SJCRH30 (cell line): ENCODE measurements at regions not wholly inside any gene's neighbourhood (a gene's known extent, or its start where the extent isn't known, plus 50 kb on each side); places are given as distances from the start of the nearest gene placed in this dataset.
"Not testable (repeated sequence)": the region's sequence is repeated elsewhere in the genome, so short reads cannot be mapped to it uniquely, and the experiment has no call there.

Source experiments
- DNase-seq, 2 experiments: peaks; one replicate each; pipeline ENCODE4 v3.0.0-alpha.2; 2015 to 2020
- H3K27ac ChIP-seq: fragments of 250-450 bp; sonication (Bioruptor Pico); 2 replicates; pipeline ENCODE4 v1.5.1; 2020; ENCODE audit warnings: mild to moderate bottlenecking, moderate library complexity
- H3K27me3 ChIP-seq: fragments of 250-450 bp; sonication (Bioruptor Pico); 2 replicates; pipeline ENCODE4 v1.5.1; 2020; ENCODE audit warnings: mild to moderate bottlenecking, moderate library complexity
- H3K36me3 ChIP-seq: fragments of 250-450 bp; sonication (Bioruptor Pico); 2 replicates; pipeline ENCODE4 v1.5.1; 2020; ENCODE audit warnings: mild to moderate bottlenecking, moderate library complexity
- H3K4me1 ChIP-seq: fragments of 250-450 bp; sonication (Bioruptor Pico); 2 replicates; pipeline ENCODE4 v1.5.1; 2020; ENCODE audit warnings: mild to moderate bottlenecking, moderate library complexity
- H3K4me3 ChIP-seq: fragments of 250-450 bp; sonication (Bioruptor Pico); 2 replicates; pipeline ENCODE4 v1.5.1; 2020; ENCODE audit warnings: mild to moderate bottlenecking, moderate library complexity
- H3K9me3 ChIP-seq: fragments of 250-450 bp; sonication (Bioruptor Pico); replicated peaks from 2 replicates; pipeline ENCODE4 v1.5.1; 2020; ENCODE audit warnings: mild to moderate bottlenecking, moderate library complexity

DNA sequence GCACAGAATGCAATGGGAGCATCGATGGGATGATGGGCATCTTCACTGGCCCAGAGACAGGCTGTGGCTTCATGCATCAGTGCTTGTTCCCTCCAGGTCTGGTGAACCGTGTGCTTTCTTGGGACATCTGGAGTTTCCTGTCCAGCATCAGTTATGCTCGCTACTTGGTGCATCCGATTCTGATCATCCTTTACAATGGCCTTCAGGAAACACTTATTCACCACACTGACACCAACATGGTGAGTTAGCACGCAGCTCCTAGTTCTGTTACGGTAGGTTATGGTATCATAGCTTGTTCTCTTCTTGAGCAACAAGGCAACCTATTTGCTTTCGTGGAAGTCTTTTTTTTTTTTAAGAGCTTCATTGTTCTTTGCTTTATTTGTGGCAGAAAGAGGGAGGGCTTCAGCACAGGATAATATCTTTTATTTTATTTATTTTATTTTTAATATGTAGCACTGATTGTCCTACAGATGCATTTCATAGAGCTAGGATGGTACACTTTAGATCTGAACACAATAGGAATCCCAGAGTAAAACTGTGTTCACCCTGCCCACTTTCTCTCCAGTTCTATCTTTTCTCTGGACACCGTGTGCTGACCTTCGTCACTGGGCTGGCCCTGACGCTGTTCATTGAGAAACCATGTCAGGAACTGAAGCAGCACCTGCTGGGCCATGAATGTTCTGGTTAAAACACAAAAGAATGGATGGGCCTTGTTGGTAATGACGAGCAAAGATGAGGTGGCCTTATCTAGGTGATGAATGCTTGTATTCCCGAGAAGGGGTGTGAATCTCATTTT, 71.2 kb upstream of the SEC11C start:
- H3K9me3 ChIP-seq = no peaks in the 10 kb centered on the region
- DNase-seq = no peak
- no peaks in the 10 kb centered on the region for H3K4me1 ChIP-seq
- H3K4me3 ChIP-seq = no peak overlapping the region
- H3K27ac ChIP-seq = no peak overlapping the region
- no peaks in the 10 kb centered on the region for H3K36me3 ChIP-seq
- H3K27me3 ChIP-seq = no peaks in the 10 kb centered on the region

DNA sequence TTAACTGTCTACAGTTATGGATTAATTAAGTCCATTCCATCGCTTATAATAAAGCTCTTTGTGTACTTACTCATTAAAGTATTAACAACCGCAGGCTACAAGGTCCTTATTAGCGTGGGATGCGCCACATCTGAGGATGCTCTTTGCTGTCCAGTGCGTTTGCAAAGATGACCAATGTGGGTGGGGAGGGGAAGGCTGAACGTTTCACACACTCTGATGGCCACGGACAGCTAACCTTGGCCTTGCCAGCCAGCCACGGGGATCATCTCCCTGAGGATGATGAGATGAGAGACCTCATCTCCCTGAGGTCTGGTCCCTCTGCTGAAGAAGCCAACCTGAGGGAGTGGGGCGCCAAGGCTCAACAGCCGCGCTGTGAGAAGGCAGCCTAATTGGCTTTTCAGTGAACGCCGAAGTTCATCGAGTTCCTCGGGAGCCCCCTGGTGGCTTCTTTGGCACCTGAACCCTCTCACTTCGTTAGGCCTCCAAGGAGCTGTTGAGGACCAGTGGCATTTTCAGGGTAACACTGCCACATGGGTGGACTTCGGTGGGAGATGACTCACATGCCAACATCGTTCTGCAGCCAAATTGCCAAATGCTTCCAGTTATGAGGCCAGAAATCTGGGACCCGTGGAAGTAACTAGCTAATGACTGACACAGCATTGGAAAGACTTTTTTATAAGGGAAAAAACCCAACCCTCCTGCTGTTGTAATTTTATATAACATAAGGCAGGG, 69.3 kb upstream of the SEC11C start:
- Histone ChIP-seq H3K9me3 (no peaks in the 10 kb centered on the region), H3K36me3 (no peaks in the 10 kb centered on the region), H3K27ac (no peak overlapping the region), H3K27me3 (no peaks in the 10 kb centered on the region), H3K4me3 (no peak overlapping the region), H3K4me1 (no peaks in the 10 kb centered on the region)
- DNase-seq = peak; percentile 74 to 87

DNA sequence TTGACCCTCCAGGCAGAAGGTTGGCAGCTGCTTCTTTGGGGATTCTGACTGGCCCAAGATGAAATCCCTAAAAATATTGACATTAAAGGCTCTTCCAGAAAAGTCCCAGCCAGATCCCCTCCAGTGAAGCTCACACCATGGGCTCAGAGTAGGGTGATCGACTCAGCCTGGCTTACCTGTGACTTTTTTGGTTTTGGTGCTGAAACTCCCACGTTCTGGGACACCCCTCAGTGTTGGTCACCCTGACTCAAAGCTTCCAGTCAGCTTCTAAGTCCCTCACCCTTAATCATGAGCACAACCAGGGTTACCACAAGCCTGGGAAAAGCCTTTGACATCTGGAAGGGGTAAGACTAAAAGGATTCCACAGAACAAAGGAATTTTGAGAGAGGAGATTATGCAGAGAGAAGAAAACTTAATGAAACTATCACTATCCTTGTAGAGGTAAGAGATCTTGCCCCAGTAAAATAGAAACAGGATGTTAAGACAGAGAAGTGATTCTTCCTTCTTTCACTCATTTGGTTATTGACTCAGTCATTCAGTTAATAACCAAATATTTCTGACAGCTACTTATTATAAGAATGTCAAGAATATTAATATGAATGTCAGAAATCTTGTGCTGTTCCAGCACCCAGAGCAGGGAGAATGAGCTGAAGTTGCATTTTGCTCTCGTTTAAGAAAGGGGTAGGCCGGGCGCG, 66.8 kb upstream of the SEC11C start:
- H3K9me3 ChIP-seq = no peaks in the 10 kb centered on the region

DNA sequence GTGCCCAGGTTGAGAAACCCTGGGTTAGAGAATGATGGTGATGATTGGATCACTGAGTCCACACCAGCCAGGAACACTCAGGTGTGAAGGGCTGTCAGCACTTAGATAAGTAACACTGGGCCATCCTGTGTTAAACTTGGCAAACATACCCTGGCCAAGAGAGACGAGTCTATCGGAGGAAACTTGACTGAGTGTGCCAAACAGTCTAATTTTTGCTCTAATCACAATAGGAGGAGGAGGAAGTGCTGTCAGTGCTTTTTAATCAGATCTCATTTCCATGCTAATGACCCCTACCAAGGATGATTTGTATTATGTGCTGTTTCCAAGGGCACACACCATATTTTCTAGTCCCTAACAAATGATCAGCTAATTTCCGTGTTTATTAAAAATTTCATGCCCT, 63.8 kb upstream of the SEC11C start:
- H3K27ac ChIP-seq = no peak overlapping the region
- no peak overlapping the region for H3K4me3 ChIP-seq

More for the DNA sequence above, 66.8 kb upstream of the SEC11C start:
- DNase-seq = no peak
- H3K36me3 ChIP-seq = no peaks in the 10 kb centered on the region
- H3K4me1 ChIP-seq = no peaks in the 10 kb centered on the region
- H3K27me3 ChIP-seq = no peaks in the 10 kb centered on the region
- no peak overlapping the region for H3K4me3 ChIP-seq
- no peak overlapping the region for H3K27ac ChIP-seq

DNA sequence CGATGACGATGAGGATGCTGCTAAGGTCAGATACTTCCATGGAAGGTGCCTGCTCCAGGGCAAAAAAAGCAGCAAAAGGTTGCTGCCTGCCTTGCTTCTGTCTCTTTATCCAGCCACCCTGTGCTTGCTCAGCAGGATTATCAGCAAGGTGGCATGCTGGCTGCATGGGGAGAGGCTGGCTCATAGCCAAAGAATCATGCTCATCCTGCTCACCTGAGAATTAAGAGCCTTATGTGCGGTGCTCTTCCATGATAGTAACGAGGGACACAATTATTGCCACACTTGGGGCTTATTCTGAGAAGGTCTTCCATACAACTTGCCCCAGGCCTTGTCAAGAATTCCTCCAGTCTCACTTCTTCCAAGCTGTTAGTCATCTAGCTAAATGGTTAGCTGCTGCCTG, 60.4 kb upstream of the SEC11C start:
- H3K27ac ChIP-seq = no peak overlapping the region
- H3K36me3 ChIP-seq = no peaks in the 10 kb centered on the region
- no peak for DNase-seq
- H3K4me3 ChIP-seq = no peak overlapping the region
- no peaks in the 10 kb centered on the region for H3K4me1 ChIP-seq
- no peaks in the 10 kb centered on the region for H3K9me3 ChIP-seq
- H3K27me3 ChIP-seq = no peaks in the 10 kb centered on the region

More for the DNA sequence above, 63.8 kb upstream of the SEC11C start:
- H3K9me3 ChIP-seq = no peaks in the 10 kb centered on the region
- no peaks in the 10 kb centered on the region for H3K36me3 ChIP-seq
- no peak for DNase-seq
- no peaks in the 10 kb centered on the region for H3K4me1 ChIP-seq
- H3K27me3 ChIP-seq = no peaks in the 10 kb centered on the region

DNA sequence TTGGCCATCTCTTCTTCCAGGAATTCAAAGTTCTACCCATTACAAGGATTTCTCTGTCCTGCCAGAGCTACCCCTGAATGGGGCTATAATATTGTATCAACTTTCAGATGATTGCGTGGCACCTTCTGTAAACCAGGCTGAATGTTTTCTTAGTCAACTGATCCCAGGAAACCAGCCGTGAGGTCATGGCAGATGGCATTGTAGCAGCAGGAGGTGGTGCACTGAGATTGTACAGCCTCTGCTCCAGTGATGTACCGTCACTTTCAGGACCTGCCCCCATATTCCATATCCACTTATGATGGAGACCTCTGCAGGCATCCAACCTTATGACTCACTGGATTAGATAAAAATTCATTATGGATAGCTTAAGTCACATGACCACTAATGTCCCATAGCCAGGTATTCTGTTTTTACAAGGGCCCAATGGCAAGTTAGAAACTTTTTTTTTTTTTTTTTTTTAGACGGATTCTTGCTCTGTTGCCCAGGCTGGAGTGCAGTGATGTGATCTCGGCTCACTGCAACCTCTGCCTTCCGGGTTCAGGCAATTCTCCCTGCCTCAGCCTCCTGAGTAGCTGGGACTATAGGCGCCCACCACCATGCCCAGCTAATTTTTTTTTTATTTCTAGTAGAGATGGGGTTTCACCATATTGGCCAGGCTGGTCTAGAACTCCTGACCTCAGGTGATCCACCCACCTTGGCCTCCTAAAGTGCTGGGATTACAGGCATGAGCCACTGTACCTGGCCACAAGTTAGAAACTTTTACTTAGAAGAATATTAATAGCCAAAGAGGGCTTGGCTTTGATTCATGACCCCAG, 59.8 kb upstream of the SEC11C start:
- H3K9me3 ChIP-seq, H3K27me3 ChIP-seq, H3K27ac ChIP-seq, H3K4me3 ChIP-seq, H3K4me1 ChIP-seq, H3K36me3 ChIP-seq: not testable (repeated sequence)
- DNase-seq = peak; percentile 36 to 48

DNA sequence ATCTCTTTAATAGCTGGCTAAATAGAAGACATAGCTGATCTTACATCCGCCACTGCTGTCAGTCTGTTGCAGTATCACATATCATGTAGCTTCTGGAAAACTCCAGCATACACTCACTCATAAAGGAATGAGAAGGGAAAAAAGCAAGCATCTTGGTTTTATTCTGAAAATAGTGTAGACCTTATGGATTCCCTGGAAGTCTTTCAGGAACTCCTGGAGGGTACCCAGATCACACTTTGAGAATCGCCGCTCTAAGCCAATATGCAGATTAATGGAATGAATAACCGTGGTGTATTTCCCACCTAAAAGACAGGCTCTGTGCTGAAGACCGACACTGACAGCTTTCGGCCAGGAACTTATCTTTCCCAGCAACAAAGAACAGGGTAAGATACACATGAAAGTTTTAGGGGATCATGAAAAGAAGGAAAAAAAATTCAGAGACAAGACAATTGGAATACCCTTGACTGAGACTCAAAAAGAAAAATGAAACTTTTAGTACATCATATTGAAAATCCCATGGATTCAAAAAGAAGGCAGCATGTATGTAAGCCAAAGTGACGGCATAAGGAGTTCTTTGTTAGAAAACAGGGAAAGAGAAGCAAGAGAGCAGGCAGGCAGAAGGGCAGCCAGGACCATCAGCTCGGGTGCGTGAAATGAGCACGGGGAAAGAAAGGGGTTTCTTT, 56.4 kb upstream of the SEC11C start:
- Histone ChIP-seq H3K4me3 (no peak overlapping the region), H3K27me3 (no peaks in the 10 kb centered on the region), H3K4me1 (no peaks in the 10 kb centered on the region), H3K9me3 (no peaks in the 10 kb centered on the region), H3K27ac (no peak overlapping the region), H3K36me3 (no peaks in the 10 kb centered on the region)
- DNase-seq = no peak

DNA sequence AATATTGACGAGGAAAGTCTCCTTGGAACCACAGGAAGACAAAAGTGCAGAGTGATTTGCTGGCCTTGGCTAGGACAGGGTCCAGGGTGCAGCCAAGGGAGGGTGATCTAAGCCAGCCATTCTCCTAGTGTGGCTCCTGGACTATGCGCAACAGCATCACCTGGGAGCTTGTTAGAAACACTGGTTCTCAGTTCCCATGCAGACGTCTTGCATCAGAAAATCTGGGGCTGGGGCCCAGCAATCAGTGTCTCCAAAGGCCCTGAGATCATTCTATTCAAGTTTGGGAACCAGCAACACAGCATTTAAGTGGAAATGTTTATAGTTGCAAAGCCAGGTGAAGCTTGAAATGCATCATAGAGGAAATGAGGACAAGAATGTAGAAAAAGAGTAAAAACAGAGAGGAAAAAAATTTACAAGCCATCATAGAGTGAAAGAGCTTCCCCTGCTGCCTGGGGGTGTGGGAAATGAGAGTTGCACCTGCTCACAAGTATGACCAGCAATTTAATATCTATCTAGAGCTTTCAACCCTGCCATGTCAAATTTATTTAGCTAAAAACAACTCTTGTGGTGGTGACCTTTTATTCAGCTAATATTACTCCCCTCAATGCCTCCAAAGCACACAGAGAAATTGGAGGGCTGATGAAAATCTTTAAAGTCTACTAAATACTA, 54.4 kb upstream of the SEC11C start:
- no peaks in the 10 kb centered on the region for H3K9me3 ChIP-seq

DNA sequence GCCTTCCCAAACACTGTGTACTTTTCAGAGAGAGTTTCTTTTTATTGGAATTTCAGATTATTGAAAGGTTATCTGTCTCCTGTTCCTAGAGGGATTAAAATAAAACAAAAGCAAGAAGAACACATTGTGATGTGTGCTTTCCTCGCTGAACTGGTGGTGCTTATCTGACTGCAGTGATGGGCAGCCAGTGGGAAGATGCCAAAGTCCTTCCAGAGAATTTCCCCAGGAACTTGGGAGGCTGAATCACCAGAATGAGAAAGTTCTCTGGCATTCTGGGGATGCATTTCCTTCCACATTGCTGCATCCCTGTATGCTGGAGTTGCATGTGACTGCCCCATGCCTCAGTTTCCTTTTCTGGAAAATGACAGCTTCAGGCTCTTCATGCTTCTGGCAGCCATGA, 53.9 kb upstream of the SEC11C start:
- Histone ChIP-seq H3K9me3 (no peaks in the 10 kb centered on the region), H3K4me1 (no peaks in the 10 kb centered on the region), H3K27ac (no peak overlapping the region), H3K27me3 (no peaks in the 10 kb centered on the region), H3K36me3 (no peaks in the 10 kb centered on the region), H3K4me3 (no peak overlapping the region)
- DNase-seq = no peak

More for the DNA sequence above, 54.4 kb upstream of the SEC11C start:
- no peak for DNase-seq
- Histone ChIP-seq H3K36me3 (no peaks in the 10 kb centered on the region), H3K27ac (no peak overlapping the region), H3K4me3 (no peak overlapping the region), H3K4me1 (no peaks in the 10 kb centered on the region), H3K27me3 (no peaks in the 10 kb centered on the region)

DNA sequence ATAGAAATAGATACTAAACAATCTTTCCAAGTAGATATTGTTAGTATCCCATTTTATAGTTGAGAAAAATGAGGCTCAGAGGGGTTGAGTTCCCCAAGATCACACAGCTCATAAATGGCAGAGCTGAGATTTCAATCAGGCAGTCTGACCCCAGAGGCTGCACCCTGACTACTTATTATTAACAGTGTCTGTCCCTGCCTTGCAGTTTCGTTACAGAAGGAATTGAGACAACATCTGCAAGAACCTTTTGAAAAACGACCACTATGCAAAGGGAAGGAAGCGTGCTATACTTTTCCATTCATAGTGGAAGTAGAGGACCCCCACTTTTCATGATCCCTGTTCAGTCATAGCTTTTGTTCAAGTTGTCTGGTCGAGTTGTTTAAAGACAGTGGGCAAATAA, 53.2 kb upstream of the SEC11C start:
- Histone ChIP-seq H3K9me3 (no peaks in the 10 kb centered on the region), H3K27ac (no peak overlapping the region), H3K27me3 (no peaks in the 10 kb centered on the region), H3K4me3 (no peak overlapping the region), H3K4me1 (no peaks in the 10 kb centered on the region), H3K36me3 (no peaks in the 10 kb centered on the region)
- DNase-seq = no peak

DNA sequence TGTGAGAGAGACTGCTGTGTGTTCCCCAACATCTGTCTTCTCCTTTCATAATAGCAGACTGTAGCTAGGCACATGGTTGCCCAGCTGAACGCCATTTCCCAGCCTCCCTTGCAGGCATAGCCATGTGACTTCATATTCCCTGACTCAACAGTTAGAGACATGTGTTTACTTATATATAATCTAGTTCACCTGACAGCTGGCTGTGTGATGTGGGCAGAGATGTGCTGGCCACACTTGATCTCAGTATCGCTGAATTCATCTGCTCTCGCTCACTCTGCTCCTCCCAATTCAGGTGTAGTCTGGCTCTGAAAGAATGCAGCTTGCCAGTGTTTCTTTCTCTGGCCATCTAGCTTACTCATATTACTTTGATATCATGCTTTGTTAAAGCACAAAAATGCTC, 52.3 kb upstream of the SEC11C start:
- DNase-seq = no peak

More for the DNA sequence above, 52.3 kb upstream of the SEC11C start:
- no peaks in the 10 kb centered on the region for H3K27me3 ChIP-seq
- H3K4me3 ChIP-seq = no peak overlapping the region
- no peaks in the 10 kb centered on the region for H3K9me3 ChIP-seq
- H3K27ac ChIP-seq = no peak overlapping the region
- no peaks in the 10 kb centered on the region for H3K4me1 ChIP-seq
- no peaks in the 10 kb centered on the region for H3K36me3 ChIP-seq
